ENCODE measurements at regions not wholly inside any gene's neighbourhood (a gene's known extent, or its start where the extent isn't known, plus 50 kb on each side); places are given as distances from the start of the nearest gene placed in this dataset.

DNA sequence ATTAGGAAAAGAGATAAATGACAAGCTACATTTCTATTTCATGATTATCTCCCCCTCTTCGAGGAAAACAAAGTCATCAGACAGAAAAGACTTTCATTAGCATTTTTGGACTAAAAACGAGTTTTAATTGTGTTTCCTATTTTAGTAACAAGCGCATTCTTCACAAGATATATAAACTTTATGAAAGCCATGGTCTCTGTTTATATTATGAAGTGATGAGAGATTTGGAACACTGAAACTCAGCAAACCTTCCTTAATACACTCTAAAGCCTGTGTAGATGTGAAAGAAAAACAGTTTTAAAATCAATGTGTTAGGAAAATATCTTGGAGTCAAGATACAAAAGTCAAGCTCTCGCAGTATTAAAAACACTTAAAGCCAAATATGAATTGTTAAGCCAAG, 539.1 kb downstream of the LRFN5 start:
- TF ChIP-seq CTCF (IDR thresholded peaks at IDR 0.05 in 8 of 11, conservative IDR thresholded peaks at IDR 0.05 in 3 of 11) (no peak), POLR2AphosphoS5 (IDR thresholded peaks at IDR 0.05) (no peak)

All from spleen (tissue), 7 donors.